Nephron (organoid): ENCODE measurements at regions not wholly inside any gene's neighbourhood (a gene's known extent, or its start where the extent isn't known, plus 50 kb on each side); places are given as distances from the start of the nearest gene placed in this dataset.

ENCODE experiments used
- H3K27ac Mint-ChIP-seq, 3 experiments: 2 replicates each; pipeline ENCODE4 v1.8.0; 2020; ENCODE audit warnings: mixed read lengths in 3 of 3, mild to moderate bottlenecking in 2 of 3, moderate library complexity in 1 of 3
- H3K27me3 Mint-ChIP-seq: 2 replicates; pipeline ENCODE4 v1.8.0; 2021; ENCODE audit warnings: low read depth, mild to moderate bottlenecking, moderate library complexity, mixed read lengths
- H3K36me3 Mint-ChIP-seq: 2 replicates; pipeline ENCODE4 v1.8.0; 2020; ENCODE audit warnings: low read depth, mixed read lengths
- H3K4me1 Mint-ChIP-seq: 2 replicates; pipeline ENCODE4 v1.8.0; 2020; ENCODE audit warnings: mixed read lengths
- H3K4me3 Mint-ChIP-seq, 3 experiments: 2 replicates each; pipeline ENCODE4 v1.8.0; 2020; ENCODE audit warnings: mild to moderate bottlenecking in 3 of 3, mixed read lengths in 3 of 3, moderate library complexity in 2 of 3
- H3K9me3 Mint-ChIP-seq: 2 replicates; pipeline ENCODE4 v1.8.0; 2020; ENCODE audit warnings: mixed read lengths
- CTCF ChIP-seq, 3 experiments: fragments of 200-600 bp; sonication (generic); IDR thresholded peaks; one replicate each; pipeline ENCODE4 v1.5.0; 2021; ENCODE audit warnings: antibody characterized with exemption in 3 of 3; ENCODE audit not compliant: unreplicated experiment in 3 of 3

DNA sequence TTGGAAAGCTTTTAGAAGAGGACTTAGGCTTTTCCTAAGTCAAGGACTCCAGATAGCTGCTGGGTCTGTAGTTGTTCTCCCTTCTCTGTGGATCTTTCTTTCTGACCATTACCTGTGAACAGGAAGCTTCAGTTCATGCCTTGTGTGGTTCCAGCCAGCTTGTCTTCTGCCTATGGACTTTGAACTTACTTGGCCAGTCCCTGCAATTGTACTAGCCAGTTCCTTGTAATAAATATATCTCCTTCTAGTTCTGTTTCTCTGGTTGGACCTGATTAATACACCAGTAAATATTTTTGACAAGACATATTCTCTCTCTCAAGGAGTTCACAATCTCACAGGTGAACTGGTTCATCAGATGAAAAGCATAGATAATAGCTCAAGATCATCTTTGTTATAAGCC, 341.3 kb upstream of the DPPA4 start:
- H3K4me3 Mint-ChIP-seq, result no peak overlapping the region
- H3K4me1 Mint-ChIP-seq, result no peaks in the 10 kb centered on the region
- no peaks in the 10 kb centered on the region for H3K9me3 Mint-ChIP-seq
- no peak overlapping the region for H3K27ac Mint-ChIP-seq
- H3K36me3 Mint-ChIP-seq, result no peaks in the 10 kb centered on the region
- no peaks in the 10 kb centered on the region for H3K27me3 Mint-ChIP-seq
- no peak for TF ChIP-seq CTCF (IDR thresholded peaks at IDR 0.05; ENCODE audit: unreplicated experiment in 3 of 3)

GRCh38 chr3:109679664-109680063, 342.3 kb upstream of the DPPA4 start:
- Mint-ChIP-seq H3K9me3 (no peaks in the 10 kb centered on the region), H3K4me1 (no peaks in the 10 kb centered on the region), H3K36me3 (no peaks in the 10 kb centered on the region), H3K27me3 (no peaks in the 10 kb centered on the region), H3K4me3 (no peak overlapping the region), H3K27ac (no peak overlapping the region)
- no peak for TF ChIP-seq CTCF (IDR thresholded peaks at IDR 0.05; ENCODE audit: unreplicated experiment in 3 of 3)

GRCh38 chr3:109683746-109684145, 346.4 kb upstream of the DPPA4 start:
- no peak overlapping the region for H3K27ac Mint-ChIP-seq
- no peaks in the 10 kb centered on the region for H3K4me1 Mint-ChIP-seq
- H3K4me3 Mint-ChIP-seq, result no peak overlapping the region
- H3K9me3 Mint-ChIP-seq, result peaks cover under 1% of the 10 kb centered on the region
- no peaks in the 10 kb centered on the region for H3K27me3 Mint-ChIP-seq
- H3K36me3 Mint-ChIP-seq, result no peaks in the 10 kb centered on the region
- no peak for TF ChIP-seq CTCF (IDR thresholded peaks at IDR 0.05; ENCODE audit: unreplicated experiment in 3 of 3)

- peaks cover 6% of the 10 kb centered on the region for H3K9me3 Mint-ChIP-seq
- no peak overlapping the region for H3K4me3 Mint-ChIP-seq
- H3K27me3 Mint-ChIP-seq, result no peaks in the 10 kb centered on the region
- no peaks in the 10 kb centered on the region for H3K36me3 Mint-ChIP-seq
- H3K4me1 Mint-ChIP-seq, result no peaks in the 10 kb centered on the region
- no peak overlapping the region for H3K27ac Mint-ChIP-seq
- TF ChIP-seq CTCF (IDR thresholded peaks at IDR 0.05; ENCODE audit: unreplicated experiment in 3 of 3), result no peak
Measured at GRCh38 chr3:109685084-109686079, 348.0 kb upstream of the DPPA4 start.

DNA sequence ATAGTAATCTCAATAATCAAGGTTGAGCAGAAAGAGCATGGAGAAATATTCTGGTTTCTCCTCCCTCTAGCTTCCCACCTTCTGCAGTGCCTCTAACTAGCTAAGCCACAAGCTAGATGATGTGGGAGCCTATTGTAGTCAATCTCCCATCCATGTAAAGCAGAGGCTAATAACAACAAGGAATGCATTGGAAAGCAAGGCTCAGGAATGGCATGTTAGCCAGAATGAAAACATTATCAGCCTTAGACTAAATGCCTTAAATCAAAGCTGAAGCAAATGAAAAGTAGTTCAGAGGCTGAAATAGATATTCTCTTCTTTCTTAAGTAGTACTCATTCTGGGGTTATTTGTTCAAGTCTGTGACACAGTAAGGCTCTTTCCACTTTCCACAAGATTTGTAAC, 350.3 kb upstream of the DPPA4 start:
- TF ChIP-seq CTCF (IDR thresholded peaks at IDR 0.05; ENCODE audit: unreplicated experiment in 3 of 3), result no peak
- H3K4me1 Mint-ChIP-seq, result no peaks in the 10 kb centered on the region
- H3K36me3 Mint-ChIP-seq, result no peaks in the 10 kb centered on the region
- H3K27me3 Mint-ChIP-seq, result no peaks in the 10 kb centered on the region
- H3K9me3 Mint-ChIP-seq, result peaks cover 23% of the 10 kb centered on the region
- H3K27ac Mint-ChIP-seq, result no peak overlapping the region
- no peak overlapping the region for H3K4me3 Mint-ChIP-seq

- Mint-ChIP-seq H3K4me1 (no peaks in the 10 kb centered on the region), H3K9me3 (peaks cover 31% of the 10 kb centered on the region), H3K27me3 (no peaks in the 10 kb centered on the region), H3K4me3 (no peak overlapping the region), H3K27ac (no peak overlapping the region), H3K36me3 (no peaks in the 10 kb centered on the region)
- TF ChIP-seq CTCF (IDR thresholded peaks at IDR 0.05; ENCODE audit: unreplicated experiment in 3 of 3), result no peak
Measured at GRCh38 chr3:109696932-109697331, 359.6 kb upstream of the DPPA4 start.
